G401 (cell line): ENCODE measurements at regions not wholly inside any gene's neighbourhood (a gene's known extent, or its start where the extent isn't known, plus 50 kb on each side); places are given as distances from the start of the nearest gene placed in this dataset.

Experiments used
- DNase-seq: peaks from one replicate; pipeline ENCODE4 v3.0.0-alpha.2; 2015; ENCODE audit warnings: low spot score
- in situ Hi-C: cut with HindIII; loops from 2 replicates; pipeline ENCODE4 v1.10.0; 2016; ENCODE audit warnings: low sequenced_read_pairs, mixed read lengths

- in situ Hi-C loops: no loop called here
- no peak for DNase-seq
Measured at GRCh38 chr21:17032141-17032655, 480.6 kb upstream of the CXADR start.

- in situ Hi-C loops: no loop called here
- DNase-seq: no peak
Measured at GRCh38 chr21:17044696-17045095, 468.1 kb upstream of the CXADR start.

- in situ Hi-C loops: no loop called here
- peak; percentile 40 for DNase-seq
Measured at GRCh38 chr21:17045214-17045853, 467.5 kb upstream of the CXADR start.

GRCh38 chr21:17048974-17049373, 463.9 kb upstream of the CXADR start:
- in situ Hi-C loops: no loop called here
- no peak for DNase-seq

- in situ Hi-C loops: no loop called here
- no peak for DNase-seq
Measured at GRCh38 chr21:17050156-17050555, 462.7 kb upstream of the CXADR start.

- in situ Hi-C loops: no loop called here
- DNase-seq: no peak
Measured at GRCh38 chr21:17050646-17051045, 462.2 kb upstream of the CXADR start.

- no peak for DNase-seq
- in situ Hi-C loops: no loop called here
Measured at GRCh38 chr21:17051054-17051453, 461.8 kb upstream of the CXADR start.

GRCh38 chr21:17053321-17053720, 459.5 kb upstream of the CXADR start:
- in situ Hi-C loops: no loop called here

GRCh38 chr21:17059936-17060335, 452.9 kb upstream of the CXADR start:
- in situ Hi-C loops: no loop called here
- DNase-seq: no peak

More at GRCh38 chr21:17053321-17053720, 459.5 kb upstream of the CXADR start:
- no peak for DNase-seq

- in situ Hi-C loops: no loop called here
- DNase-seq: no peak
Measured at GRCh38 chr21:17066006-17066405, 446.8 kb upstream of the CXADR start.

GRCh38 chr21:17071093-17071492, 441.8 kb upstream of the CXADR start:
- in situ Hi-C loops: no loop called here
- no peak for DNase-seq

GRCh38 chr21:17081193-17081592, 431.6 kb upstream of the CXADR start:
- DNase-seq: no peak
- in situ Hi-C loops: no loop called here

- in situ Hi-C loops: no loop called here
- no peak for DNase-seq
Measured at GRCh38 chr21:17082843-17083483, 429.9 kb upstream of the CXADR start.

- in situ Hi-C loops: no loop called here
- no peak for DNase-seq
Measured at GRCh38 chr21:17085707-17086106, 427.1 kb upstream of the CXADR start.

GRCh38 chr21:17088500-17088899, 424.3 kb upstream of the CXADR start:
- DNase-seq: no peak
- in situ Hi-C loops: no loop called here

GRCh38 chr21:17089091-17089491, 423.8 kb upstream of the CXADR start:
- DNase-seq: no peak
- in situ Hi-C loops: no loop called here

- no peak for DNase-seq
- in situ Hi-C loops: no loop called here
Measured at GRCh38 chr21:17101696-17102095, 411.1 kb upstream of the CXADR start.

- no peak for DNase-seq
- in situ Hi-C loops: no loop called here
Measured at GRCh38 chr21:17105932-17106331, 406.9 kb upstream of the CXADR start.

- in situ Hi-C loops: no loop called here
- no peak for DNase-seq
Measured at GRCh38 chr21:17114045-17114444, 398.8 kb upstream of the CXADR start.

- DNase-seq: no peak
- in situ Hi-C loops: no loop called here
Measured at GRCh38 chr21:17118638-17119384, 394.0 kb upstream of the CXADR start.
